ENCODE measurements at regions not wholly inside any gene's neighbourhood (a gene's known extent, or its start where the extent isn't known, plus 50 kb on each side); places are given as distances from the start of the nearest gene placed in this dataset.

- TF ChIP-seq CTCF (IDR thresholded peaks at IDR 0.05) (no peak), EZH2phosphoT487 (IDR thresholded peaks at IDR 0.05) (no peak)
Observed at GRCh38 chr18:41860987-41861386, 94.0 kb upstream of the PIK3C3 start.
